ENCODE measurements at regions not wholly inside any gene's neighbourhood (a gene's known extent, or its start where the extent isn't known, plus 50 kb on each side); places are given as distances from the start of the nearest gene placed in this dataset.

DNA sequence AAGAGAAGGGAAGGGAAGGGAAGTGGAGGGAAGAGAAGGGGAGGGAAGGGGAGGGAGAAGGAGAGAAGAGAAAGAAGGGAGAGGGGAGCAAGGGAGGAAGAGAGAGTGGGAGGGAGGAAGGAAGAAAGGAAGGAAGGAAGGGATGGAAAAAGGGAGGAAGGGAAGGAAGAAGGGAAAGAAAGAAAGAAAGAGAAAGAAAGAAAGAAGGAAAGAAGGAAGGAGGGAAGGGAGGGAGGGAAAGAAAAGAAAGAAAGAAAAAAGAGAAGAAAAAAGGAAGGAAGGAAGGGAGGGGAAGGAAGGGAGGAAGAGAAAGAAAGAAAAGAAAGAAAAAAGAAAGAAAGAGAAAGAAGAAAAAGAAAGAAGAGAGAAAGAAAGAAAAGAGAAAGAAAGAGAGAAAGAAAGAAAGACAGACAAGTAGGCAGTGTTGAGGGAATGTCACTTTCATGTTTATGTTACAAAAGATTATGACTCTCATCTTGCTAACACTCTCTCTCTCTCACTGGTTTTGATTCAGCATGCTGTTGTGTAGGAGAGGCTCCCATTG is 58.0 kb upstream of the ZNF804A start:
- DNase-seq (ENCODE audit: low spot score) = no peak

GRCh38 chr2:184541591-184541990 is 56.7 kb upstream of the ZNF804A start:
- no peak for DNase-seq (ENCODE audit: low spot score)

- no peak for DNase-seq (ENCODE audit: low spot score)
These were observed 54.5 kb upstream of the ZNF804A start for GRCh38 chr2:184543832-184544231.
